Nephron progenitor cell (in vitro differentiated cells): ENCODE measurements at regions not wholly inside any gene's neighbourhood (a gene's known extent, or its start where the extent isn't known, plus 50 kb on each side); places are given as distances from the start of the nearest gene placed in this dataset.

Experiments used
- DNase-seq: peaks from one replicate; pipeline ENCODE4 v3.0.0; 2021
- H3K27ac Mint-ChIP-seq: 2 replicates; pipeline ENCODE4 v1.8.0; 2021; ENCODE audit warnings: mild to moderate bottlenecking, moderate library complexity, mixed read lengths
- H3K27me3 Mint-ChIP-seq: 2 replicates; pipeline ENCODE4 v1.8.0; 2021; ENCODE audit warnings: mild to moderate bottlenecking, low read depth, mixed read lengths; ENCODE audit not compliant: poor library complexity
- H3K36me3 Mint-ChIP-seq: 2 replicates; pipeline ENCODE4 v1.8.0; 2021; ENCODE audit warnings: low read depth, mixed read lengths
- H3K4me1 Mint-ChIP-seq: 2 replicates; pipeline ENCODE4 v1.8.0; 2021; ENCODE audit warnings: mixed read lengths
- H3K4me3 Mint-ChIP-seq: 2 replicates; pipeline ENCODE4 v1.8.0; 2021; ENCODE audit warnings: mild to moderate bottlenecking, moderate library complexity, mixed read lengths
- H3K9me3 Mint-ChIP-seq: 2 replicates; pipeline ENCODE4 v1.8.0; 2021; ENCODE audit warnings: mild to moderate bottlenecking, moderate library complexity, mixed read lengths
- TF ChIP-seq, protein P1 (sequence below): fragments of 200-600 bp; sonication (generic); IDR thresholded peaks from 2 replicates; pipeline ENCODE4 v1.5.0; 2021; ENCODE audit warnings: antibody characterized with exemption

DNA sequence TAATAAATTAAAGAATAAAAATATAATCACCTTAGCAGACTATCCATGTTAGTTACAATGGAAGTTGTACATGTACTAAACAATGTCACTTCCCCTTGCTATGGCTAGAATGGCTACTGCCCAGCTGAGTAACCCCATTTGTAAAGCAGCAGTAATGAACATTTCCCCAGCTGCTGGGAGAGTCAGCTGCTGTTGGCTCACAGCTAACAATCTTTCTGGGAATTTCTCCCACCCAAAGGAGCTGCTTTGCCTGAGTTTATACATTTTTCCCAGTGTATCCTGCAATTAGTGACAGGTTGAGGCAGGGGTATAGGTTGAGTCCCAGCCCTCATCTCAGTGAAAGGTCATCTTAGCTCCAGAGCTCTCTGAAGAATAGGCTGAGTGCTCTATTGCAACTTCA is 665.6 kb upstream of the KLHL29 start:
- Mint-ChIP-seq H3K27me3 (no peaks in the 10 kb centered on the region), H3K4me1 (no peaks in the 10 kb centered on the region), H3K4me3 (no peak overlapping the region), H3K36me3 (no peaks in the 10 kb centered on the region), H3K9me3 (peaks cover 15% of the 10 kb centered on the region), H3K27ac (no peak overlapping the region)
- TF ChIP-seq, protein P1, sequence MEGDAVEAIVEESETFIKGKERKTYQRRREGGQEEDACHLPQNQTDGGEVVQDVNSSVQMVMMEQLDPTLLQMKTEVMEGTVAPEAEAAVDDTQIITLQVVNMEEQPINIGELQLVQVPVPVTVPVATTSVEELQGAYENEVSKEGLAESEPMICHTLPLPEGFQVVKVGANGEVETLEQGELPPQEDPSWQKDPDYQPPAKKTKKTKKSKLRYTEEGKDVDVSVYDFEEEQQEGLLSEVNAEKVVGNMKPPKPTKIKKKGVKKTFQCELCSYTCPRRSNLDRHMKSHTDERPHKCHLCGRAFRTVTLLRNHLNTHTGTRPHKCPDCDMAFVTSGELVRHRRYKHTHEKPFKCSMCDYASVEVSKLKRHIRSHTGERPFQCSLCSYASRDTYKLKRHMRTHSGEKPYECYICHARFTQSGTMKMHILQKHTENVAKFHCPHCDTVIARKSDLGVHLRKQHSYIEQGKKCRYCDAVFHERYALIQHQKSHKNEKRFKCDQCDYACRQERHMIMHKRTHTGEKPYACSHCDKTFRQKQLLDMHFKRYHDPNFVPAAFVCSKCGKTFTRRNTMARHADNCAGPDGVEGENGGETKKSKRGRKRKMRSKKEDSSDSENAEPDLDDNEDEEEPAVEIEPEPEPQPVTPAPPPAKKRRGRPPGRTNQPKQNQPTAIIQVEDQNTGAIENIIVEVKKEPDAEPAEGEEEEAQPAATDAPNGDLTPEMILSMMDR, result no peak
- no peak for DNase-seq

DNA sequence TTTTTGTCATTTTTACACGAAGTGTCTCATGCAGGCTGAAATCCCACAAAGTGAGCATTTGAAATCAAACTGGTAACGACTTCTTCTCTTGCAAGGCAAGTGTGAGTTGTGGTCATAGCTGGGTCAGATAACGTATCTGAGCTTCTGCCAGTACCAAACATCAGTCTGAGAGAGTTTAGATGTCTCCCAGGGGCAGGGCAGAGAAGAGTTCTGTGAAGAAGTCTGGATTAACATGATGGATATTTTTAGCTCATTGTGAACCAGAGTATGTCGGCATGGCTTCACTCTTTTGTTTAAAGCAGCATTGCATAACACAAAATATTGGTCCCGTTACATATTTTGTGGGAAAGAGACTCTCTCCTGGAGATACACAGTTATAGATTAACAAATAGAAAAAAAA is 655.5 kb upstream of the KLHL29 start:
- Mint-ChIP-seq H3K4me1 (no peaks in the 10 kb centered on the region), H3K9me3 (peaks cover 20% of the 10 kb centered on the region), H3K27ac (no peak overlapping the region), H3K27me3 (peaks cover 3% of the 10 kb centered on the region), H3K4me3 (no peak overlapping the region), H3K36me3 (no peaks in the 10 kb centered on the region)
- TF ChIP-seq, protein P1, result no peak
- no peak for DNase-seq

GRCh38 chr2:22734373-22735045 is 650.5 kb upstream of the KLHL29 start:
- H3K4me3 Mint-ChIP-seq, result no peak overlapping the region
- H3K36me3 Mint-ChIP-seq, result no peaks in the 10 kb centered on the region
- TF ChIP-seq, protein P1, result no peak
- no peak overlapping the region for H3K27ac Mint-ChIP-seq
- H3K9me3 Mint-ChIP-seq, result peaks cover 14% of the 10 kb centered on the region
- DNase-seq, result no peak
- H3K4me1 Mint-ChIP-seq, result no peaks in the 10 kb centered on the region
- peaks cover 3% of the 10 kb centered on the region for H3K27me3 Mint-ChIP-seq

DNA sequence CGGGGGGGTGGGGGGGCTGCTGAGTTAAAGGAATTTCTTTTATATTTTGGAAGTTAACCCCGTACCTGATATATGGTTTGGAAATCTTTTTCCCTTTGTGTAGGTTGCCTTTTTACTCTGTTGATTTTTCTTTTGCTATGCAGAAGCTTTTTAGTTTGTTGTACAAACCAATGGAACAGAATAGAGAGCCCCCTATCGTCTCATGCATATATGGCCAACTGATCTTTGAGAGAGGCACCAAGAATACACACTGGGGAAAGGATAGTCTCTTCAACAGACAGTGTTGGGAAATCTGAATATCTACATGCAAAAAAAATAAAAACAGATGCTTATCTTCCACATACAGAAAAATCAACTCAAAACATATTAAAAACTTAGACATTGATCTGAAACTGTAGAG is 647.8 kb upstream of the KLHL29 start:
- Mint-ChIP-seq H3K27me3 (no peaks in the 10 kb centered on the region), H3K4me3 (no peak overlapping the region), H3K4me1 (peaks cover 7% of the 10 kb centered on the region), H3K36me3 (no peaks in the 10 kb centered on the region), H3K27ac (no peak overlapping the region), H3K9me3 (peaks cover 6% of the 10 kb centered on the region)
- TF ChIP-seq, protein P1, result peak; percentile 20
- DNase-seq, result no peak

GRCh38 chr2:22741216-22741615 is 643.8 kb upstream of the KLHL29 start:
- Mint-ChIP-seq H3K27ac (no peak overlapping the region), H3K27me3 (no peaks in the 10 kb centered on the region), H3K4me3 (no peak overlapping the region), H3K36me3 (no peaks in the 10 kb centered on the region), H3K4me1 (peaks cover 7% of the 10 kb centered on the region), H3K9me3 (no peaks in the 10 kb centered on the region)
- DNase-seq, result no peak
- TF ChIP-seq, protein P1, result no peak

DNA sequence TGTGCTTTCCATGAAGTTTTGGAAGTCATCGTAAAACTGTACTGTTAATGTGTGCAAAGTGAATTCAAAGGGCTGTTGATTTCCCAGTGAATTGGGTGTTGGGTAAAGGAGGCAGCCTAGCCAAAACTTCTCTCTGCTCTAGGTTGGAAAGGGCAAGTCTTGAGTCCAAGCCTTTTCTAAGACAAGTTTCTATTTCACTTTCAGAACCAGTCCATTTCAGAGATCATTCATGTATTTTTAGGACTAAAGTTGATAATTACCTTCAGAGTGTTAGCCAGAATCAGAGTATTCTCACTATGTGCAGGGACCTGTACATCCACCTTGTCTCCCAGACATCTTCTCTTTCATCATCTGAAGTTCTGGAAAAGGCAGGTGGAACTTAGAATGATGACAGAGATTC is 636.1 kb upstream of the KLHL29 start:
- no peak for DNase-seq
- Mint-ChIP-seq H3K9me3 (no peaks in the 10 kb centered on the region), H3K36me3 (no peaks in the 10 kb centered on the region), H3K27ac (no peak overlapping the region), H3K4me3 (no peak overlapping the region), H3K27me3 (no peaks in the 10 kb centered on the region), H3K4me1 (no peaks in the 10 kb centered on the region)
- TF ChIP-seq, protein P1, result no peak
